Nephron progenitor cell (in vitro differentiated cells): ENCODE measurements at regions not wholly inside any gene's neighbourhood (a gene's known extent, or its start where the extent isn't known, plus 50 kb on each side); places are given as distances from the start of the nearest gene placed in this dataset.

ENCODE experiments used
- DNase-seq: peaks from one replicate; pipeline ENCODE4 v3.0.0; 2021
- H3K27ac Mint-ChIP-seq: 2 replicates; pipeline ENCODE4 v1.8.0; 2021; ENCODE audit warnings: mild to moderate bottlenecking, moderate library complexity, mixed read lengths
- H3K27me3 Mint-ChIP-seq: 2 replicates; pipeline ENCODE4 v1.8.0; 2021; ENCODE audit warnings: mild to moderate bottlenecking, low read depth, mixed read lengths; ENCODE audit not compliant: poor library complexity
- H3K36me3 Mint-ChIP-seq: 2 replicates; pipeline ENCODE4 v1.8.0; 2021; ENCODE audit warnings: low read depth, mixed read lengths
- H3K4me1 Mint-ChIP-seq: 2 replicates; pipeline ENCODE4 v1.8.0; 2021; ENCODE audit warnings: mixed read lengths
- H3K4me3 Mint-ChIP-seq: 2 replicates; pipeline ENCODE4 v1.8.0; 2021; ENCODE audit warnings: mild to moderate bottlenecking, moderate library complexity, mixed read lengths
- H3K9me3 Mint-ChIP-seq: 2 replicates; pipeline ENCODE4 v1.8.0; 2021; ENCODE audit warnings: mild to moderate bottlenecking, moderate library complexity, mixed read lengths
- CTCF ChIP-seq: fragments of 200-600 bp; sonication (generic); IDR thresholded peaks from 2 replicates; pipeline ENCODE4 v1.5.0; 2021; ENCODE audit warnings: antibody characterized with exemption

- Mint-ChIP-seq H3K9me3 (peaks cover 12% of the 10 kb centered on the region), H3K27ac (peak overlapping the region; percentile 6), H3K4me3 (no peak overlapping the region), H3K36me3 (no peaks in the 10 kb centered on the region), H3K27me3 (no peaks in the 10 kb centered on the region), H3K4me1 (peaks cover 27% of the 10 kb centered on the region)
- no peak for DNase-seq
- TF ChIP-seq CTCF, result no peak
These were observed 594.7 kb upstream of the WWC1 start for GRCh38 chr5:167696558-167697314.

- Mint-ChIP-seq H3K27me3 (no peaks in the 10 kb centered on the region), H3K36me3 (no peaks in the 10 kb centered on the region), H3K4me1 (peaks cover 27% of the 10 kb centered on the region), H3K27ac (peak overlapping the region; percentile 71), H3K9me3 (peaks cover 12% of the 10 kb centered on the region), H3K4me3 (no peak overlapping the region)
- DNase-seq, result no peak
- no peak for TF ChIP-seq CTCF
These were observed 592.0 kb upstream of the WWC1 start for GRCh38 chr5:167699432-167699831.

GRCh38 chr5:167701051-167701450 is 590.4 kb upstream of the WWC1 start:
- H3K27ac Mint-ChIP-seq, result no peak overlapping the region
- no peaks in the 10 kb centered on the region for H3K27me3 Mint-ChIP-seq
- no peaks in the 10 kb centered on the region for H3K36me3 Mint-ChIP-seq
- H3K4me1 Mint-ChIP-seq, result peaks cover 27% of the 10 kb centered on the region
- H3K4me3 Mint-ChIP-seq, result no peak overlapping the region
- peaks cover 9% of the 10 kb centered on the region for H3K9me3 Mint-ChIP-seq
- no peak for DNase-seq
- TF ChIP-seq CTCF, result no peak

GRCh38 chr5:167702014-167702413 is 589.4 kb upstream of the WWC1 start:
- Mint-ChIP-seq H3K27me3 (no peaks in the 10 kb centered on the region), H3K27ac (no peak overlapping the region)
- DNase-seq, result no peak

GRCh38 chr5:167708449-167708848 is 583.0 kb upstream of the WWC1 start:
- no peak for DNase-seq
- no peaks in the 10 kb centered on the region for H3K36me3 Mint-ChIP-seq

More at GRCh38 chr5:167702014-167702413, 589.4 kb upstream of the WWC1 start:
- no peak overlapping the region for H3K4me3 Mint-ChIP-seq
- peaks cover under 1% of the 10 kb centered on the region for H3K9me3 Mint-ChIP-seq
- no peak for TF ChIP-seq CTCF
- H3K36me3 Mint-ChIP-seq, result no peaks in the 10 kb centered on the region
- peaks cover 21% of the 10 kb centered on the region for H3K4me1 Mint-ChIP-seq

More at GRCh38 chr5:167708449-167708848, 583.0 kb upstream of the WWC1 start:
- H3K4me3 Mint-ChIP-seq, result no peak overlapping the region
- no peaks in the 10 kb centered on the region for H3K9me3 Mint-ChIP-seq
- H3K27ac Mint-ChIP-seq, result no peak overlapping the region
- no peaks in the 10 kb centered on the region for H3K27me3 Mint-ChIP-seq
- no peaks in the 10 kb centered on the region for H3K4me1 Mint-ChIP-seq
- TF ChIP-seq CTCF, result no peak
